Endodermal cell (in vitro differentiated cells): ENCODE measurements at regions not wholly inside any gene's neighbourhood (a gene's known extent, or its start where the extent isn't known, plus 50 kb on each side); places are given as distances from the start of the nearest gene placed in this dataset.

Experiments
- DNase-seq: peaks from one replicate; pipeline ENCODE4 v3.0.0-alpha.2; 2017
- H3K27ac ChIP-seq: 2 replicates; pipeline ENCODE4 v1.5.1; 2013; ENCODE audit warnings: mild to moderate bottlenecking, low read depth, low read length, moderate library complexity
- H3K27me3 ChIP-seq: 2 replicates; pipeline ENCODE4 v1.6.1; 2013; ENCODE audit warnings: mild to moderate bottlenecking, low read length, moderate library complexity; ENCODE audit not compliant: insufficient read depth, control insufficient read depth, poor library complexity, severe bottlenecking
- H3K36me3 ChIP-seq: 2 replicates; pipeline ENCODE4 v1.7.0; 2013; ENCODE audit warnings: mild to moderate bottlenecking, low read length, moderate library complexity; ENCODE audit not compliant: control insufficient read depth, insufficient read depth
- H3K4me1 ChIP-seq: one replicate; pipeline ENCODE4 v1.7.0; 2013; ENCODE audit warnings: low read length; ENCODE audit not compliant: control insufficient read depth, insufficient read depth
- H3K4me3 ChIP-seq: 2 replicates; pipeline ENCODE4 v1.5.1; 2013; ENCODE audit warnings: mild to moderate bottlenecking, low read length, moderate library complexity
- H3K9ac ChIP-seq: 2 replicates; pipeline ENCODE4 v1.6.1; 2013; ENCODE audit warnings: mild to moderate bottlenecking, low read length, moderate library complexity; ENCODE audit not compliant: poor library complexity, severe bottlenecking; ENCODE audit errors: extremely low read depth
- H3K9me3 ChIP-seq: 2 replicates; pipeline ENCODE4 v1.6.1; 2013; ENCODE audit warnings: mild to moderate bottlenecking, low read length, moderate library complexity; ENCODE audit not compliant: control insufficient read depth
- H3K27ac Mint-ChIP-seq: 2 replicates; pipeline ENCODE4 v1.8.0; 2020; ENCODE audit warnings: mixed read lengths
- H3K27me3 Mint-ChIP-seq: 2 replicates; pipeline ENCODE4 v1.8.0; 2021; ENCODE audit warnings: mild to moderate bottlenecking, mixed read lengths; ENCODE audit not compliant: insufficient read depth
- H3K36me3 Mint-ChIP-seq: 2 replicates; pipeline ENCODE4 v1.8.0; 2020; ENCODE audit warnings: low read depth, mixed read lengths
- H3K4me1 Mint-ChIP-seq: 2 replicates; pipeline ENCODE4 v1.8.0; 2020; ENCODE audit warnings: mixed read lengths
- H3K4me3 Mint-ChIP-seq: 2 replicates; pipeline ENCODE4 v1.8.0; 2020; ENCODE audit warnings: mild to moderate bottlenecking, moderate library complexity, mixed read lengths
- H3K9me3 Mint-ChIP-seq: 2 replicates; pipeline ENCODE4 v1.8.0; 2020; ENCODE audit warnings: mild to moderate bottlenecking, mixed read lengths
- WGBS, 2 experiments: methylation state at CpG; one replicate each; pipeline versions ENCODE4 v1.1.5 to v1.1.7; 2013; ENCODE audit warnings: missing lambda C conversion rate in 2 of 2, mixed read lengths in 1 of 2; ENCODE audit not compliant: insufficient coverage in 1 of 2, insufficient read length in 1 of 2; 5-methylcytosine and 5-hydroxymethylcytosine counted together
- TF ChIP-seq, protein P1 (sequence below): fragments of 200-600 bp; sonication (generic); conservative IDR thresholded peaks from 2 replicates; pipeline ENCODE4 v1.5.0; 2021; ENCODE audit warnings: antibody characterized with exemption, mild to moderate bottlenecking

DNA sequence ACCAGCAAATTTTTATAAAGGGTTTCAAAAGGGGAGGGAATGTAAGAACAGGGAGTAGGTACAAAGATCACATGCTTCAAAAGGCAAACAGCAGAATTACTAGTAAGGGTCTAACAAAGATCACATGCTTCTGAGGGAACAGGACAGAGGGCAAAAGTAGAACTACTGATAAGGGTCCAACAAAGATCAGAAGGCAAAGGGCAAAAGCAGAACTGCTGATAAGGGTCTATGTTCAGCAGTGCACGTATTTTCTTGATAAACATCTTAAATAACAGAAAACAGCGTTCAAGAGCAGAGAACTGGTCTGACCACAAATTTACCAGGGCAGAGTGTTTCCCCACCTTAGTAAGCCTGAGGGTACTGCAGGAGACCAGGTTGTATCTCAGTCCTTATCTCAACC is 469.5 kb upstream of the PIK3R1 start:
- peak overlapping the region; percentile 15 for H3K4me3 ChIP-seq
- peaks cover 38% of the 10 kb centered on the region for H3K9me3 ChIP-seq
- no peak overlapping the region for H3K9ac ChIP-seq
- DNase-seq, result no peak
- no peaks in the 10 kb centered on the region for H3K27me3 ChIP-seq
- TF ChIP-seq, protein P1, sequence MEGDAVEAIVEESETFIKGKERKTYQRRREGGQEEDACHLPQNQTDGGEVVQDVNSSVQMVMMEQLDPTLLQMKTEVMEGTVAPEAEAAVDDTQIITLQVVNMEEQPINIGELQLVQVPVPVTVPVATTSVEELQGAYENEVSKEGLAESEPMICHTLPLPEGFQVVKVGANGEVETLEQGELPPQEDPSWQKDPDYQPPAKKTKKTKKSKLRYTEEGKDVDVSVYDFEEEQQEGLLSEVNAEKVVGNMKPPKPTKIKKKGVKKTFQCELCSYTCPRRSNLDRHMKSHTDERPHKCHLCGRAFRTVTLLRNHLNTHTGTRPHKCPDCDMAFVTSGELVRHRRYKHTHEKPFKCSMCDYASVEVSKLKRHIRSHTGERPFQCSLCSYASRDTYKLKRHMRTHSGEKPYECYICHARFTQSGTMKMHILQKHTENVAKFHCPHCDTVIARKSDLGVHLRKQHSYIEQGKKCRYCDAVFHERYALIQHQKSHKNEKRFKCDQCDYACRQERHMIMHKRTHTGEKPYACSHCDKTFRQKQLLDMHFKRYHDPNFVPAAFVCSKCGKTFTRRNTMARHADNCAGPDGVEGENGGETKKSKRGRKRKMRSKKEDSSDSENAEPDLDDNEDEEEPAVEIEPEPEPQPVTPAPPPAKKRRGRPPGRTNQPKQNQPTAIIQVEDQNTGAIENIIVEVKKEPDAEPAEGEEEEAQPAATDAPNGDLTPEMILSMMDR, result no peak
- Mint-ChIP-seq H3K4me1 (peaks cover 14% of the 10 kb centered on the region), H3K27me3 (no peaks in the 10 kb centered on the region), H3K9me3 (peaks cover 36% of the 10 kb centered on the region), H3K36me3 (peaks cover 21% of the 10 kb centered on the region), H3K27ac (no peak overlapping the region), H3K4me3 (no peak overlapping the region)
- H3K4me1 ChIP-seq, result peaks cover 6% of the 10 kb centered on the region
- no peak overlapping the region for H3K27ac ChIP-seq
- WGBS, 2 experiments, result 93 to 94% methylated on average over 2 of the region's 2 CpGs
- no peaks in the 10 kb centered on the region for H3K36me3 ChIP-seq

- Histone ChIP-seq H3K4me3 (no peak overlapping the region), H3K27ac (no peak overlapping the region), H3K36me3 (no peaks in the 10 kb centered on the region), H3K9ac (no peak overlapping the region), H3K27me3 (no peaks in the 10 kb centered on the region), H3K9me3 (no peaks in the 10 kb centered on the region), H3K4me1 (no peaks in the 10 kb centered on the region)
- H3K4me1 Mint-ChIP-seq, result peaks cover 15% of the 10 kb centered on the region
- H3K27me3 Mint-ChIP-seq, result no peaks in the 10 kb centered on the region
- DNase-seq, result no peak
- 91% methylated on average over 2 of the region's 2 CpGs; no CpG with 5 or more reads in 1 of the 2 experiments for WGBS, 2 experiments
- H3K36me3 Mint-ChIP-seq, result no peaks in the 10 kb centered on the region
- no peak overlapping the region for H3K27ac Mint-ChIP-seq
- TF ChIP-seq, protein P1, result no peak
- H3K4me3 Mint-ChIP-seq, result no peak overlapping the region
- H3K9me3 Mint-ChIP-seq, result peaks cover 3% of the 10 kb centered on the region
Measured at GRCh38 chr5:67732921-67733320, 482.6 kb upstream of the PIK3R1 start.

- H3K4me3 ChIP-seq, result no peak overlapping the region
- no peaks in the 10 kb centered on the region for H3K4me1 ChIP-seq
- H3K36me3 ChIP-seq, result no peaks in the 10 kb centered on the region
- TF ChIP-seq, protein P1, result no peak
- H3K27me3 ChIP-seq, result no peaks in the 10 kb centered on the region
- Mint-ChIP-seq H3K9me3 (peaks cover 3% of the 10 kb centered on the region), H3K36me3 (no peaks in the 10 kb centered on the region), H3K4me1 (peaks cover 15% of the 10 kb centered on the region), H3K27me3 (no peaks in the 10 kb centered on the region), H3K4me3 (no peak overlapping the region), H3K27ac (no peak overlapping the region)
- H3K27ac ChIP-seq, result no peak overlapping the region
- no peaks in the 10 kb centered on the region for H3K9me3 ChIP-seq
- H3K9ac ChIP-seq, result no peak overlapping the region
- DNase-seq, result no peak
Measured at GRCh38 chr5:67732471-67732870, 483.1 kb upstream of the PIK3R1 start.
